Upper lobe of left lung (tissue), 4 donors: ENCODE measurements at regions not wholly inside any gene's neighbourhood (a gene's known extent, or its start where the extent isn't known, plus 50 kb on each side); places are given as distances from the start of the nearest gene placed in this dataset.

ENCODE experiments used
- CTCF ChIP-seq, 6 experiments: fragments of 450-650 bp in 4 of 6; fragments of 200-600 bp in 2 of 6; sonication (generic) in 2 of 6; IDR thresholded peaks; one replicate each; pipeline ENCODE4 v1.5.1; 2016 to 2019; ENCODE audit warnings: antibody characterized with exemption in 6 of 6
- EP300 ChIP-seq, 4 donors: sonication (generic); formaldehyde crosslinking; IDR thresholded peaks; one replicate each; pipeline ENCODE4 v1.5.1; 2017; ENCODE audit warnings: antibody characterized with exemption in 4 of 4, control low read depth in 2 of 4
- POLR2A ChIP-seq, 4 donors: fragments of 450-650 bp; IDR thresholded peaks; one replicate each; pipeline ENCODE4 v1.5.1; 2016 to 2017; ENCODE audit warnings: antibody characterized with exemption in 4 of 4, mild to moderate bottlenecking in 2 of 4
- POLR2AphosphoS5 ChIP-seq, 2 donors: sonication (generic); formaldehyde crosslinking; IDR thresholded peaks; one replicate each; pipeline ENCODE4 v1.5.1; 2017; ENCODE audit warnings: antibody characterized with exemption in 2 of 2

- TF ChIP-seq CTCF (IDR thresholded peaks at IDR 0.05) (no peak), POLR2A (IDR thresholded peaks at IDR 0.05) (no peak), EP300 (IDR thresholded peaks at IDR 0.05) (no peak), POLR2AphosphoS5 (IDR thresholded peaks at IDR 0.05) (no peak)
These were observed 118.8 kb downstream of the ATPSCKMT start for GRCh38 chr5:10130881-10131280.
